ENCODE measurements at regions not wholly inside any gene's neighbourhood (a gene's known extent, or its start where the extent isn't known, plus 50 kb on each side); places are given as distances from the start of the nearest gene placed in this dataset.

GRCh38 chr4:24108567-24108966 lies 218.7 kb upstream of the PPARGC1A start:
- TF ChIP-seq CSDC2 (CRISPR knock-in tag; IDR thresholded peaks at IDR 0.05) (no peak), ZNF70 (CRISPR knock-in tag; IDR thresholded peaks at IDR 0.05) (no peak), OSR1 (CRISPR knock-in tag; IDR thresholded peaks at IDR 0.05) (no peak), RARB (CRISPR knock-in tag; IDR thresholded peaks at IDR 0.05) (no peak), TCF4 (CRISPR knock-in tag; IDR thresholded peaks at IDR 0.05; ENCODE audit: borderline replicate concordance) (no peak), TOX (CRISPR knock-in tag; IDR thresholded peaks at IDR 0.05; ENCODE audit: borderline replicate concordance) (no peak), ESRRG (CRISPR knock-in tag; IDR thresholded peaks at IDR 0.05) (no peak), TSHZ2 (CRISPR knock-in tag; IDR thresholded peaks at IDR 0.05) (no peak)
- no peak for ATAC-seq

GRCh38 chr4:24105327-24106038 lies 215.6 kb upstream of the PPARGC1A start:
- peak; percentile 83 for ATAC-seq
- no peak for TF ChIP-seq PPARA (CRISPR knock-in tag; IDR thresholded peaks at IDR 0.05; ENCODE audit: borderline replicate concordance)
- no peak for TF ChIP-seq SNAI2 (CRISPR knock-in tag; IDR thresholded peaks at IDR 0.05)
- TF ChIP-seq TSHZ2 (CRISPR knock-in tag; IDR thresholded peaks at IDR 0.05), result no peak
- TF ChIP-seq CREB5 (CRISPR knock-in tag; IDR thresholded peaks at IDR 0.05; ENCODE audit: low read depth), result no peak
- no peak for TF ChIP-seq TCF4 (CRISPR knock-in tag; IDR thresholded peaks at IDR 0.05; ENCODE audit: borderline replicate concordance)
- TF ChIP-seq OSR1 (CRISPR knock-in tag; IDR thresholded peaks at IDR 0.05), result no peak
- TF ChIP-seq ISL1 (CRISPR knock-in tag; IDR thresholded peaks at IDR 0.05), result no peak

- TF ChIP-seq PPARA (CRISPR knock-in tag; IDR thresholded peaks at IDR 0.05; ENCODE audit: borderline replicate concordance) (no peak), POU6F1 (CRISPR knock-in tag; IDR thresholded peaks at IDR 0.05; ENCODE audit: borderline replicate concordance, low read depth) (no peak), ZNF565 (CRISPR knock-in tag; conservative IDR thresholded peaks at IDR 0.05; ENCODE audit: low read depth) (no peak), CREB5 (CRISPR knock-in tag; IDR thresholded peaks at IDR 0.05; ENCODE audit: low read depth) (no peak), ZFP30 (CRISPR knock-in tag; IDR thresholded peaks at IDR 0.05) (no peak)
- peak; percentile 59 for ATAC-seq
These were observed 214.3 kb upstream of the PPARGC1A start for GRCh38 chr4:24104158-24104565.

GRCh38 chr4:24103434-24104157 lies 213.7 kb upstream of the PPARGC1A start:
- ATAC-seq, result no peak
- no peak for TF ChIP-seq POU6F1 (CRISPR knock-in tag; IDR thresholded peaks at IDR 0.05; ENCODE audit: borderline replicate concordance, low read depth)
- no peak for TF ChIP-seq GLIS3 (CRISPR knock-in tag; IDR thresholded peaks at IDR 0.05)
- TF ChIP-seq ZNF70 (CRISPR knock-in tag; IDR thresholded peaks at IDR 0.05), result no peak
- TF ChIP-seq CSRNP3 (CRISPR knock-in tag; IDR thresholded peaks at IDR 0.05), result no peak
- no peak for TF ChIP-seq ZC3H10 (CRISPR knock-in tag; IDR thresholded peaks at IDR 0.05)
- TF ChIP-seq PPARA (CRISPR knock-in tag; IDR thresholded peaks at IDR 0.05; ENCODE audit: borderline replicate concordance), result no peak
- TF ChIP-seq RARB (CRISPR knock-in tag; IDR thresholded peaks at IDR 0.05), result no peak
- no peak for TF ChIP-seq ZFP30 (CRISPR knock-in tag; IDR thresholded peaks at IDR 0.05)
- no peak for TF ChIP-seq CSDC2 (CRISPR knock-in tag; IDR thresholded peaks at IDR 0.05)
- no peak for TF ChIP-seq ZNF565 (CRISPR knock-in tag; conservative IDR thresholded peaks at IDR 0.05; ENCODE audit: low read depth)
- no peak for TF ChIP-seq BACH2 (CRISPR knock-in tag; IDR thresholded peaks at IDR 0.05; ENCODE audit: borderline replicate concordance)
- TF ChIP-seq ISL1 (CRISPR knock-in tag; IDR thresholded peaks at IDR 0.05), result no peak
- no peak for TF ChIP-seq ESRRG (CRISPR knock-in tag; IDR thresholded peaks at IDR 0.05)
- no peak for TF ChIP-seq ZFP3 (CRISPR knock-in tag; IDR thresholded peaks at IDR 0.05)
